WI38 (cell line): ENCODE measurements at regions not wholly inside any gene's neighbourhood (a gene's known extent, or its start where the extent isn't known, plus 50 kb on each side); places are given as distances from the start of the nearest gene placed in this dataset.
"Not testable (repeated sequence)": the region's sequence is repeated elsewhere in the genome, so short reads cannot be mapped to it uniquely, and the experiment has no call there.

Source experiments
- H3K4me3 ChIP-seq: 2 replicates; pipeline ENCODE4 v1.5.1; 2011; ENCODE audit warnings: low read depth, mild to moderate bottlenecking, control low read depth, low read length
- TF ChIP-seq, protein P1 (sequence below): IDR thresholded peaks from 2 replicates; pipeline ENCODE4 v1.5.1; 2012; ENCODE audit warnings: low read depth, mild to moderate bottlenecking, control low read depth, low read length

DNA sequence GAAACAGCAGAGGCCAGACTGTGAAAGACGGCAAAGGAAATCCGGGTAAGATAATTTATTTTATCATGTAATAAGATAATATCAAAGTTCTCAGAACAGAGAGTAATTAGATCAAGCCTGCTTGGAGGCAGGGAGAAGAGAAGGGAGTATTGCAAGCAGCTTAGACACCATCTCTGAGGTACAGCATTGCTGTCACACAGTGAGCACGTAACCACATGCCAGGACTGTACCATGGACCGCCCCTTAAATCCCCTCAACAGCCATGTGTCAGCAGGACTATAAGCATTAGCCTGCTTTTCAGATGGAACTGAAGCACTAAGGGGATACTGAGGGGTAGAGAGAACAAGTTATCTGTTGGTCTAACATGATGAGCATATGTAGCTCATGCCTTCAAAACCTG lies 141.5 kb downstream of the C6orf118 start:
- H3K4me3 ChIP-seq = no peak overlapping the region
- TF ChIP-seq, protein P1, sequence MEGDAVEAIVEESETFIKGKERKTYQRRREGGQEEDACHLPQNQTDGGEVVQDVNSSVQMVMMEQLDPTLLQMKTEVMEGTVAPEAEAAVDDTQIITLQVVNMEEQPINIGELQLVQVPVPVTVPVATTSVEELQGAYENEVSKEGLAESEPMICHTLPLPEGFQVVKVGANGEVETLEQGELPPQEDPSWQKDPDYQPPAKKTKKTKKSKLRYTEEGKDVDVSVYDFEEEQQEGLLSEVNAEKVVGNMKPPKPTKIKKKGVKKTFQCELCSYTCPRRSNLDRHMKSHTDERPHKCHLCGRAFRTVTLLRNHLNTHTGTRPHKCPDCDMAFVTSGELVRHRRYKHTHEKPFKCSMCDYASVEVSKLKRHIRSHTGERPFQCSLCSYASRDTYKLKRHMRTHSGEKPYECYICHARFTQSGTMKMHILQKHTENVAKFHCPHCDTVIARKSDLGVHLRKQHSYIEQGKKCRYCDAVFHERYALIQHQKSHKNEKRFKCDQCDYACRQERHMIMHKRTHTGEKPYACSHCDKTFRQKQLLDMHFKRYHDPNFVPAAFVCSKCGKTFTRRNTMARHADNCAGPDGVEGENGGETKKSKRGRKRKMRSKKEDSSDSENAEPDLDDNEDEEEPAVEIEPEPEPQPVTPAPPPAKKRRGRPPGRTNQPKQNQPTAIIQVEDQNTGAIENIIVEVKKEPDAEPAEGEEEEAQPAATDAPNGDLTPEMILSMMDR = no peak

DNA sequence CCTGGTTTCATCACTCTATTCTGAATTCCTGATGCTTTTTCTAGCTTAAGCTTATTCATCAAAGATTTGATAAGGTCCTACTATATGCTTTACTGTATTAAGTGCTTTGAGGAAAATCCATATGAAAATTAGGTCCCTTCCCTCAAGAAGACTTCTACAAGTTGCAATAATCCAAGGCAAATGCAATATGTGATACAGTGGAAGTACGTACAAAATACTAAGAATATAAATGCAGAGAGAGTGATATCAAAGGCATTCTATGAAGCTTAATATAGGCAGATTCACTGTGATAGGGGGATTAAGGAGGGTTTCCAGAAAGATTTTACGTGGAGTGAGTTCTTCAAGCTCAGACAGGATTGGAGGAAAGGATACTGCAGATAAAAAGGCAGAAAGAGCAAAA lies 142.1 kb downstream of the C6orf118 start:
- TF ChIP-seq, protein P1 = no peak
- no peak overlapping the region for H3K4me3 ChIP-seq

DNA sequence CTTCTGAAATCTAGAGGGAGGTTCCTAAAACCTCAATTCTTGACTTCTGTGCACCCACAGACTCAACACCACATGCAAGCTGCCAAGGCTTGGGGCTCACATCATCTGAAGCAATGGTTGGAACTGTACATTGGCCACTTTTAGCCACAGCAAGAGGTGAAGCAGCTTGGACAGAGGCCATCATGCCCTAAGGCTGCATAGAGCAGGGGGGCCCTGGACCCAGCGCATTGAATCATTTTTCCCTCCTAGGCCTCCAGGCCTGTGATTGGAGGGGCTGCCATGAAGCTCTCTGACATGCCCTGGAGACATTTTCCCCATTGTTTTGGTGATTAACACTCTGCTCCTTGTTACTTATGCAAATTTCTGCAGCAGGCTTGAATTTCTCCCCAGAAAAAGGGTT lies 145.9 kb downstream of the C6orf118 start:
- H3K4me3 ChIP-seq = no peak overlapping the region
- TF ChIP-seq, protein P1 = no peak

DNA sequence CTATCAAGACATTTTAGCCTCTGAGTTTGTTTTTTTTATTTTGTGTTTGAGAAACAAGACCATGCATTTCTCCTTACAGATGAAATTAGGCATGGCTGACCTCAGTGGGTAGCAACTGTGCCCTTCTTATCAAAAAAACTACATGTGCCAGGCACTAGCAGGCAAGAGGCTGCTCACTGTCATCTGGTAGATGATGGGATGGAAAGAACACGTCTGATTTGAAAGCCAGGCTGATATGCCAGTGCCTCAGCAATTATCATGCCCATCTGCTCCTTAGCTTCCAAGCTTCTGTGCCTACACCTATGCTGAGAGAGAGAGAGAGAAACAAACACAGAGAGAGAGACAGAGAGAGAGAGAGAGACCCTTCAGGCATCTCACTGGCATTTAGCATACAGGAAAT lies 149.9 kb downstream of the C6orf118 start:
- TF ChIP-seq, protein P1 = no peak
- no peak overlapping the region for H3K4me3 ChIP-seq

DNA sequence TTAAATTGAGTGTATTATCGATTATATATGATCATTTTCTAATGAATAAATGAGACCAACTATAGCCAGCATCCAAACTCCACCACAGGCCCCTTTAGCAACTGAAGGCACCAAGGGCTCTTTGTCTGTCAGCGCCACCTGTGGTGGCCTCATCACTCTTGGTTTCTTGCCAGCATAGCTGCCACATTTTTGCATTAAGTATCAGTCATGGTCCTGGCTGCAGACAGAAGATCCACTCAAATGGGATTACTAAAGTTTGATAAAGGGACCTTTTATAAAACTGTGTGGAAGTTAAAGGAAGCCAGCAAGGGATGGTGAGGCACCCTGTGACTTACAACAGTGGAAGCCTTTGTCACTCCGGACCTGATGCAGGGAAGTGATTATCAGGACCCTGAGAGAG lies 162.9 kb downstream of the C6orf118 start:
- TF ChIP-seq, protein P1 = no peak
- H3K4me3 ChIP-seq = no peak overlapping the region

DNA sequence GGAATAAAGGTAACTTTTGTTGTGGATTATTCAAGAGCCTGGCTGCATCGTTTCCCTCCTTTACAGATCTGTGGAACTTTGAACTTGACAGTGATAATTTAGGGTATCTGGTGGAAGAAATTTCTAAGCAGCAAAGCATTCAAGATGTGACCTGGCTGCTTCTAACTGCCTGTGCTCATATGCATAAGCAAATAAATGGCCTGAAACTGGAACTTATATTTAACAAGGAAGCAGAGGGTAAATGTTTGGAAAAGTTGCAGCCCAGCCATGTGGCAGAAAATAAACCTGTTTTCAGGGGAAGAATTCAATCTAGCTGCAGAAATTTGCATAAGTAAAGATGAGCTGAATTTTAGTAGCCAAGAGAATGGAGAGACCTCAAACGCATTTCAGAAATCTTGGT lies 173.5 kb downstream of the C6orf118 start:
- H3K4me3 ChIP-seq = no peak overlapping the region
- TF ChIP-seq, protein P1 = no peak

DNA sequence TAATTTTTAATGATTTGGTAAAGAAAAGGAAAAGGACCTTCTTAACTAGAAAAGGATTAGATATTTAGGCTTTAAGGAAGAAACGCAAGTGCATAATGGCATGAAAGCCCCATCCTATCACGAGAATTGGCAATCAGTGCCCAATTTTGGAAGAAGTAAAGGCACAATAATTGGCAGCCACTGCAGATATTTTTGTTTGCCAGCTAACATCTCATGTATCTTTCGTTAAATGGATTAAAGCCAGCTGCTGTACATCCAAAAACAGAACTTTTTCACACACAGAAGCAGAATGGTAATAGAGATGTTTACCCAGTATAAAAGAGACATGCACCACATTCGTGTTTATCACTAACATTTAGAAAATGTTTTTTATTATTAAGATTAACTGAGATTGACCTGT lies 180.3 kb downstream of the C6orf118 start:
- H3K4me3 ChIP-seq = no peak overlapping the region
- TF ChIP-seq, protein P1 = no peak

DNA sequence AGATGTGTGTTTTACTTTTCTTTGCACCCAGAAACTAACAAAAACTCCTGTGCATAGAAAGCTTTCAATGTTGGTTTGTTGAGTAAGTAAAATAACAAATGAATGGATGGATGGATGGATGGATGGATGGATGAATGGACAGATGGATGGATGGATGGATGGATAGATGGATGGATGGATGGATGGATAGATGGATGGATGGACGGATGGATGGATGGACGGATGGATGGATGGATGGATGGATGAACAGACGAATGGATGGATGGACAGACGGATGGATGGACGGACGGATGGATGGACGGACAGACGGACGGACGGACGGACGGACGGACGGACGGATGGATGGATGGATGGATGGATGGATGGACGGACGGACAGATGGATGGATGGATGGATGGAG lies 181.7 kb downstream of the C6orf118 start:
- not testable (repeated sequence) for H3K4me3 ChIP-seq

DNA sequence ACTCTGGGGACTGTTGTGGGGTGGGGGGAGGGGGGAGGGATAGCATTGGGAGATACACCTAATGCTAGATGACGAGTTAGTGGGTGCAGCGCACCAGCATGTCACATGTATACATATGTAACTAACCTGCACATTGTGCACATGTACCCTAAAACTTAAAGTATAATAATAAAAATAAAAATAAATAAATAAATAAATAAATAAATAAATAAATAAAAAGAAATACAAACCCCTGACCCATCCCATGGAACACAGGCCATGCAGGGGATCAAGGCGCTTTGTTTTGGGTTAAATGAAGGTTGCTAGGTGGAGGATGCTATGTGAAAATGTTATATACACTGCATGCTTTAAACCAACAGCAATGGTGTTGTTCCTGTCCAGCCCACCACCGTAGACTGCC lies 184.7 kb downstream of the C6orf118 start:
- H3K4me3 ChIP-seq = not testable (repeated sequence)
